GM19438 (cell line): ENCODE measurements at regions not wholly inside any gene's neighbourhood (a gene's known extent, or its start where the extent isn't known, plus 50 kb on each side); places are given as distances from the start of the nearest gene placed in this dataset.
"Not testable (repeated sequence)": the region's sequence is repeated elsewhere in the genome, so short reads cannot be mapped to it uniquely, and the experiment has no call there.

ENCODE experiments used
- ATAC-seq: cut with Tn5 transposase; IDR thresholded peaks from one replicate; pipeline ENCODE4 v1.9.1; 2021; ENCODE audit warnings: low read depth; ENCODE audit not compliant: unreplicated experiment

- no peak for ATAC-seq
These were observed 231.0 kb upstream of the RASGRP1 start for GRCh38 chr15:38795471-38796245.

- no peak for ATAC-seq
These were observed 232.0 kb upstream of the RASGRP1 start for GRCh38 chr15:38796589-38796988.

GRCh38 chr15:38797506-38797905, 232.9 kb upstream of the RASGRP1 start:
- ATAC-seq, result not testable (repeated sequence)

- not testable (repeated sequence) for ATAC-seq
These were observed 234.6 kb upstream of the RASGRP1 start for GRCh38 chr15:38799202-38799601.

DNA sequence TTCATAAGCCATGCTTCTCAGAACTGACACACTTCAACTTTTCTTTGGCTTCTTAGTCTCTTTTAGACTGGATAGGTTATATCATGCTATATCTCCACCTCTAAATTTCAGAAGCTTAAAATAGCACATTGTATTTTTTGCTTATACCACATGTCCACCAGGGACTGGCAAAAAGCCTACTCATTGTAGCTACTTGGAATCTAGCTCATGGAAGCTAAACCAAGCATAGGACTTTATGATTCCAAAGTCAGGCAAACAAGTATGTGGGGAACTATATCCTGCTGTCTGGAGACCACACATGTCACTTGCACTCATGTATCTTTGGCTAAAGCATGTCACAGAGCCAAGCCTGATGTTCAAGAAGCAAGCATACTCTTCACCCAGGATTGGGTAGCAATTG, 245.0 kb upstream of the RASGRP1 start:
- ATAC-seq, result no peak

DNA sequence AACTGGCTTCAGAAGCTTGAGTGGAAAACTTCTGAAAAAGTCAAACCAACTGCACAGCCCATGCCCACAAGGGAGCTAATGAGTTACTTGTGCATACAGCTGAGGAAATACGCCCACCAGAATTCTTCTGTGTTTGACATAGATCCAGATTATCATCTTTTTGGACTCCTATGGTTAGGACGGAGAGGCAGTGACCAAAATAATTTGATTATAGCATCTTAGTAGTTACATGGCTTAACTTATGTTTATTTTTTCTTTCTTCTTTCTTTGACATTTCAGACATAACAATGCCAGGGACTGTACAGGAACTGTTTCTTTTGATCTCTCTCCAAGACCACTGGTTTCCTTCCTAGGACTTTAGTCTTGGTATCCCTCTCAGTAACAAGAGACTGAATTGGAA, 246.1 kb upstream of the RASGRP1 start:
- ATAC-seq, result no peak

DNA sequence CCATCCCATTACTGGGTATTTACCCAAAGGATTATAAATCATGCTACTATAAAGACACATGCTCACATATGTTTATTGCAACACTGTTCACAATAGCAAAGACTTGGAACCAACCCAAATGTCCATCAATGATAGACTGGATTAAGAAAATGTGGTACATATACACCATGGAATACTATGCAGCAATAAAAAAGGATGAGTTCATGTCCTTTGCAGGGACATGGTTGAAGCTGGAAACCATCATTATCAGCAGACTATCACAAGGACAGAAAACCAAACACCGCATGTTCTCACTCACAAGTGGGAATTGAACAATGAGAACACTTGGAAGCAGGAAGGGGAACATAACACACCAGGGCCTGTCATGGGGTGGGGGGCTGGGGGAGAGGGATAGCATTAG, 249.6 kb upstream of the RASGRP1 start:
- ATAC-seq, result not testable (repeated sequence)

DNA sequence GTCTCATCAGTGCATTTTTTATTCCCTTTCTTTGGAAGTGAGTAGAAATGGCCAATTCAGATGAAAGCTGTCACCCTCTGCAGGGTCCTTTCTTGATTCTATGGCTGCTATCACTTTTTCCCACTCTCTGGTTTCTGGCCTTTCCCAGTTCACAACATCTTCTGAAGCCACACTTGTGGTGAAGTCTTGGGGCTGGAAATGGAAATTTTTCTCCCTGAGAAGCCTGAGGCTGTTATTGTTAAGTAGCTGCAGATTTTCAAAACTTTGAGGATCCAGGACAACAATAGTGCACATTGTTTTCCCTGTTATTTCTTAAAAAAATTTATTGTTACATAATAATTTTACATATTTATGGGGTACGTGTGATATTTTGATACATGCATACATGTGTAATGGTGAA, 250.3 kb upstream of the RASGRP1 start:
- ATAC-seq, result no peak

- peak; percentile 87 for ATAC-seq
These were observed 253.0 kb upstream of the RASGRP1 start for GRCh38 chr15:38817427-38818156.

- no peak for ATAC-seq
These were observed 253.7 kb upstream of the RASGRP1 start for GRCh38 chr15:38818157-38818790.

DNA sequence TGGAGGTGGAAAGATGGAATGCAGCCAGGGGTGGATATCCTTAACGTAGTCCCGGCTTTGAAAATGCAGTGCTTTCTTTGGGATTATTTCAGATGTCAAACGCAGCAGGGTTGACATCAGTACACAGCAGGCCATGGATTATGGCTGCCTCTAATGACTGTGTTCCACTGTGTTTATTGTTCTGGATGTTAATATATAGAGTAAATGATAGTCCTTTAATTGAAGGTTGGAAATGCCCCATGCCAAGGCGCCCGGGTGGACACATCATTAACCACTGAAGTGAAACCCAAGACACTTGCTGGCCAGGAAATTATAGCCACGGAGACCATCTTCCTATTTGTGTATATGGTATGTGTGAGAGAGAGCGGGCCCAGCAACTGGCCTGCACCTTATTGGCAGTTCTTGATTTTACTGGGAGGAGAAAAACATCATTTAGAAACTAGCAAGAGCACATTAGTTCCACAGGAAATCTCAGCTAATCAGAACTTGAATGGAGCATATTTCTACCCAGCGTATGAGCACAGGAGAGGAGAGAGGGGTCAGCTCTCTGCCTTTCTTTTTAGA, 254.9 kb upstream of the RASGRP1 start:
- no peak for ATAC-seq

GRCh38 chr15:38823263-38823662, 258.6 kb upstream of the RASGRP1 start:
- no peak for ATAC-seq

DNA sequence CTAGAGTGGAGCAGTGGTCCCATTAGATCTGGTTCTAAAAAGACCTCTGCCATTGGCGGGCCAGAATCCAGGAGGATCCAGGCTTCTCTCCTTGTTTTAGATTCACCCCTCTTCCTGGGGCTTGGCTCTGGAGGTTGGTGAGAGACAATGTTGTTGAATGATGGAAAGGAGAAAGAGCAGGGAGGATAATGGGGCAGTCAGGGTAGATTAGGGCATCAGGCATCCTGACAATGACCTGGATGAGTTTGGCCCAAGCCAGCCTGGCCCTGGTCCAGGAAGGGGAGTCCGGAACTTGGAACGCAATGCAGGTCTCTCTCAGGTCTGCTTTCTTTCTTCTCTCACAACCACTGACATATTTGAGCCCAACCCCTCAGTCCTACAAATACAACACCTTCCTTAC, 260.1 kb upstream of the RASGRP1 start:
- ATAC-seq, result no peak

DNA sequence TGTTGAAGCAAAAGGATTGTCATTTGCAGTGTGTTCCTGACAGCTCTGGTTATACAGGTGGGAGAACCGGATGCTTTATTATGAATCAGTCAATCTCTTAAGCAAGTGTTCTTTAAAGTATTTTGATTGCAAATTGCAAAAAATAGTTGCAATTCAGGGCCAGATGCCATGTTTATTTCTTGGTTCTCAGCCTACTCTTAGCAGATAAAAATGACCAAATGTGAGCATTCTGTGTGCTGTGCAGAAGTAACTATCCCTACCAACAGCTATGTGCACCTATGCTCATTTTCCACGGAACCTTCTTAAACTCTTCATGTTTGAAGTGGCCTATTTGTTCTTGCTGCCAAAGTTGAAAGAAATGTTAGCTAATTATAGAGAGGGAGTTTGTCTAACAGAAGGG, 262.3 kb upstream of the RASGRP1 start:
- no peak for ATAC-seq

DNA sequence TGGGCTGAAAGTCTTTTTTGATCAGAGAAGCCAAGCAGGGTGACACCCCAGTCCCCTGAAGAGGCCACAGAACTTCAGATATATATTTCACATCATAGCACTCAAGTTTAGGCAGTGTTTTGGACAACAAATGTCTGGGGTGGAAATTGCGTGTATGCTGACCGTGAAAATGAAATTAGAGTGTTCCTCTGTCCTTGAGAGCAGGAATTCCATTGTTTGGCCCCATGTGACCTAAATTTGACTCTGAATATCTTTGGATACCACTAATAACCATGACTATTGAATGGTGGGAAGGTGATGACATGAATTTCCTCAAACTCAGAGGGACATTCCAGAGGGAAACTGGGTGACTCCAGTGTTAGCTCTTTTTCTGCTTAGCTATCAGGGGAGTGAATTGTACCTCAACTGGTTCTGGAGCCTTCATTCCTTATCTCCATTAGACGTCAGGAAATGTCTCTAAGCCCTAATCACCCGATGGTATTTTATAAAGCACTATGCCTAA, 263.5 kb upstream of the RASGRP1 start:
- ATAC-seq, result no peak

- no peak for ATAC-seq
These were observed 264.5 kb upstream of the RASGRP1 start for GRCh38 chr15:38829086-38829485.

GRCh38 chr15:38842226-38842625, 277.6 kb upstream of the RASGRP1 start:
- no peak for ATAC-seq

DNA sequence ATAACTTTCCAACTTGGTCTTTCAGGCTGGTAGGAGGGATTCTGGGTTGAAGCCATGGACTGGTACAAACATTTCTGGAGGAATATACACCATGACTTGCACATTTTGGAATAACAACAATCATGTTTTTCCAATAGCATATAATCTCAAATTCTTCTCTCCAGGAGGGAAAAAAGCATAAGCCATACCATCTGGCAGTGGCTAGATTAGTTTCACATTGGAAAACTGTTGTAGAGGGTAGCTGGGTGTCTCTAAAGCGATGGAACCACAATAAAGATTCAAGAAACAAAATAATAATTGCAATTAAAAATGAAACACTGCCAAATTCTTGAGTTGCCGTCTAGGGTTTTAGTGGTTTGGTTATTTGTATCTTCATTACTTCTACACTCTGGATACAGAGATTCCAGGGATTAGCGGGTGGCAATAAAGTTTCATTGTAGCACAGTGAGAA, 278.5 kb upstream of the RASGRP1 start:
- ATAC-seq, result no peak

DNA sequence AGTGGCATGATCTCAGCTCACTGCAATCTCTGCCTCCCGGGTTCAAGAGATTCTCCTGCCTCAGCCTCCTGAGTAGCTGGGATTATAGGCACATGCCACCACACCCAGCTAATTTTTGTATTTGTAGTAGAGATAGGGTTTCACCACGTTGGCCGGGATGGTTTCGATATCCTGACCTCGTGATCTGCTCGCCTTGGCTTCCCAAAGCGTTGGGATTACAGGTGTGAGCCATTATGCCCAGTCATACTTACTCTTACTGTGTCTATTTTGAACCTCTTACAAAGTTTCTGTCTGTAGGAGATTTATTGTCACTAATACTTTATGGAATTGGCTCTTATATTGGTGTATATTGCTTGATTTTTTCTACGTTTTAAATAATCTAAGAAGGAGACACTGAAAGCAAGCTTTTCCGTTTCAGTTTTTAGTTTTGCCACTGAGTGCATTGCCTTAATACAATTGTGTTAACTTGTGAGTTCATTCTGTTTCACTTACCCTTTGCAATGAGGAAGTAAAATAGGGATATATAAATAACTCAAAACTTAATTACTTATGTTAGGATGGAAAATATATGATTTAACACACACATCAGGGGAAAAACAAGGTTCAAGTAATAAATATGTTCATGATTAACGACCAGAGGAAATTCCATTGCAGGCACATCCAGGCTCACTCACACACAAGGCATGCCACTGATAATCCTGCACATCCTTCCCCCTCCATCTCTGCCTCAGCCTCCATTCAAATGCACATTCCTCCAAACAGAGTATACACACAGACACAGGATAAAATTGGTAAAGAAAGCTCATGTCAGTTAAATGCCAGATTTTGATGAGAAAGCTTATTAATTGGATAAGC, 279.3 kb upstream of the RASGRP1 start:
- ATAC-seq, result no peak

- ATAC-seq, result no peak
These were observed 280.1 kb upstream of the RASGRP1 start for GRCh38 chr15:38844736-38845135.
